Transverse colon (tissue), 1 donor: ENCODE measurements at regions not wholly inside any gene's neighbourhood (a gene's known extent, or its start where the extent isn't known, plus 50 kb on each side); places are given as distances from the start of the nearest gene placed in this dataset.

Source experiments
- EP300 ChIP-seq: sonication (generic); formaldehyde crosslinking; IDR thresholded peaks from one replicate; pipeline ENCODE4 v1.6.1; 2017; ENCODE audit warnings: antibody characterized with exemption, low read depth
- POLR2A ChIP-seq: fragments of 450-650 bp; IDR thresholded peaks from one replicate; pipeline ENCODE4 v1.6.1; 2016; ENCODE audit warnings: antibody characterized with exemption, mild to moderate bottlenecking, moderate library complexity

GRCh38 chr14:100988956-100989355, 85.4 kb upstream of the RTL1 start:
- TF ChIP-seq POLR2A (no peak), EP300 (no peak)
